Activated CD4-positive, alpha-beta memory T cell treated with anti-CD3 and anti-CD28 coated beads, Interleukin-2, amount 10 ng/mL, durations not matched to agents 7 days and 5 days (primary cell): ENCODE measurements at regions not wholly inside any gene's neighbourhood (a gene's known extent, or its start where the extent isn't known, plus 50 kb on each side); places are given as distances from the start of the nearest gene placed in this dataset.

ENCODE experiments used
- CTCF ChIA-PET: fragments of 350-600 bp; sonication (Branson Sonifier 250); formaldehyde crosslinking; loops from one replicate; lab custom pipeline; 2021; ENCODE audit warnings: antibody characterized with exemption, inconsistent platforms; lab: Charles Lee
- POLR2A ChIA-PET: fragments of 350-600 bp; sonication (Branson Sonifier 250); formaldehyde crosslinking; loops from one replicate; lab custom pipeline; 2021; ENCODE audit warnings: antibody characterized with exemption; lab: Charles Lee
- DNase-seq: peaks from one replicate; pipeline ENCODE4 v3.0.0-alpha.2; 2020
- H3K27ac Mint-ChIP-seq: one replicate; pipeline ENCODE4 v1.8.0; 2021; ENCODE audit warnings: mild to moderate bottlenecking, mixed read lengths
- H3K27me3 Mint-ChIP-seq: one replicate; pipeline ENCODE4 v1.8.0; 2021; ENCODE audit warnings: mixed read lengths
- H3K36me3 Mint-ChIP-seq: one replicate; pipeline ENCODE4 v1.8.0; 2021; ENCODE audit warnings: low read depth, mixed read lengths
- H3K4me1 Mint-ChIP-seq: one replicate; pipeline ENCODE4 v1.8.0; 2021; ENCODE audit warnings: mixed read lengths
- H3K4me3 Mint-ChIP-seq: one replicate; pipeline ENCODE4 v1.8.0; 2021; ENCODE audit warnings: mild to moderate bottlenecking, mixed read lengths
- H3K9me3 Mint-ChIP-seq: one replicate; pipeline ENCODE4 v1.8.0; 2021; ENCODE audit warnings: mixed read lengths

GRCh38 chr17:77316651-77317050, 175.9 kb downstream of the SEC14L1 start:
- Mint-ChIP-seq H3K36me3 (no peaks in the 10 kb centered on the region), H3K9me3 (no peaks in the 10 kb centered on the region), H3K4me3 (no peak overlapping the region), H3K27me3 (no peaks in the 10 kb centered on the region), H3K4me1 (peaks cover 23% of the 10 kb centered on the region), H3K27ac (no peak overlapping the region)
- ChIA-PET POLR2A (no interaction called here), CTCF (interaction anchor here (1.6 kb wide), 1 partner anchor 84 kb away, joined by 6 read pairs; no protein-coding TSS in a partner anchor)
- DNase-seq = no peak

- Mint-ChIP-seq H3K9me3 (no peaks in the 10 kb centered on the region), H3K4me1 (peaks cover 23% of the 10 kb centered on the region), H3K27me3 (no peaks in the 10 kb centered on the region), H3K36me3 (no peaks in the 10 kb centered on the region), H3K27ac (no peak overlapping the region), H3K4me3 (no peak overlapping the region)
- CTCF ChIA-PET = interaction anchor here (1.6 kb wide), 1 partner anchor 83 kb away, joined by 6 read pairs; no protein-coding TSS in a partner anchor
- POLR2A ChIA-PET = no interaction called here
- no peak for DNase-seq
Observed at GRCh38 chr17:77317091-77317750, 176.5 kb downstream of the SEC14L1 start.

- Mint-ChIP-seq H3K27me3 (no peaks in the 10 kb centered on the region), H3K36me3 (no peaks in the 10 kb centered on the region), H3K27ac (no peak overlapping the region), H3K4me1 (peaks cover 23% of the 10 kb centered on the region), H3K4me3 (no peak overlapping the region), H3K9me3 (no peaks in the 10 kb centered on the region)
- ChIA-PET CTCF (no interaction called here), POLR2A (no interaction called here)
- no peak for DNase-seq
Observed at GRCh38 chr17:77318021-77318420, 177.3 kb downstream of the SEC14L1 start.

- no peak overlapping the region for H3K27ac Mint-ChIP-seq
- DNase-seq = no peak
- H3K9me3 Mint-ChIP-seq = no peaks in the 10 kb centered on the region
- ChIA-PET CTCF (no interaction called here), POLR2A (no interaction called here)
- H3K27me3 Mint-ChIP-seq = no peaks in the 10 kb centered on the region
- no peaks in the 10 kb centered on the region for H3K36me3 Mint-ChIP-seq
- no peak overlapping the region for H3K4me3 Mint-ChIP-seq
- peaks cover 28% of the 10 kb centered on the region for H3K4me1 Mint-ChIP-seq
Observed at GRCh38 chr17:77318491-77319210, 177.9 kb downstream of the SEC14L1 start.

GRCh38 chr17:77319211-77320043, 178.7 kb downstream of the SEC14L1 start:
- Mint-ChIP-seq H3K36me3 (no peaks in the 10 kb centered on the region), H3K9me3 (no peaks in the 10 kb centered on the region), H3K27me3 (no peaks in the 10 kb centered on the region), H3K4me3 (peak overlapping the region; percentile 78), H3K4me1 (peaks cover 36% of the 10 kb centered on the region), H3K27ac (peak overlapping the region; percentile 58)
- CTCF ChIA-PET = no interaction called here
- peak; percentile 65 for DNase-seq
- POLR2A ChIA-PET = no interaction called here

GRCh38 chr17:77320044-77320440, 179.3 kb downstream of the SEC14L1 start:
- ChIA-PET CTCF (no interaction called here), POLR2A (no interaction called here)
- H3K27ac Mint-ChIP-seq = no peak overlapping the region
- DNase-seq = no peak
- no peaks in the 10 kb centered on the region for H3K27me3 Mint-ChIP-seq
- peak overlapping the region; percentile 78 for H3K4me3 Mint-ChIP-seq
- H3K4me1 Mint-ChIP-seq = peaks cover 42% of the 10 kb centered on the region
- no peaks in the 10 kb centered on the region for H3K36me3 Mint-ChIP-seq
- no peaks in the 10 kb centered on the region for H3K9me3 Mint-ChIP-seq

GRCh38 chr17:77320485-77321256, 179.9 kb downstream of the SEC14L1 start:
- H3K9me3 Mint-ChIP-seq = no peaks in the 10 kb centered on the region
- no peaks in the 10 kb centered on the region for H3K36me3 Mint-ChIP-seq
- H3K27me3 Mint-ChIP-seq = no peaks in the 10 kb centered on the region
- no peak overlapping the region for H3K27ac Mint-ChIP-seq
- peaks cover 46% of the 10 kb centered on the region for H3K4me1 Mint-ChIP-seq
- CTCF ChIA-PET = no interaction called here
- H3K4me3 Mint-ChIP-seq = peak overlapping the region; percentile 32
- no peak for DNase-seq
- POLR2A ChIA-PET = no interaction called here

GRCh38 chr17:77321649-77322513, 181.1 kb downstream of the SEC14L1 start:
- DNase-seq = no peak
- Mint-ChIP-seq H3K36me3 (no peaks in the 10 kb centered on the region), H3K27me3 (no peaks in the 10 kb centered on the region), H3K4me1 (peaks cover 57% of the 10 kb centered on the region), H3K4me3 (no peak overlapping the region), H3K27ac (no peak overlapping the region), H3K9me3 (no peaks in the 10 kb centered on the region)
- CTCF ChIA-PET = no interaction called here
- POLR2A ChIA-PET = no interaction called here

- ChIA-PET POLR2A (interaction anchor here (0.6 to 0.8 kb wide), 2 partner anchors 54 to 68 kb away, joined by 3 to 4 read pairs; no protein-coding TSS in a partner anchor), CTCF (interaction anchor here (1.0 kb wide), 1 partner anchor 9 kb away, joined by 3 read pairs; no protein-coding TSS in a partner anchor)
- peaks cover 59% of the 10 kb centered on the region for H3K4me1 Mint-ChIP-seq
- no peak for DNase-seq
- H3K4me3 Mint-ChIP-seq = no peak overlapping the region
- no peaks in the 10 kb centered on the region for H3K9me3 Mint-ChIP-seq
- no peaks in the 10 kb centered on the region for H3K36me3 Mint-ChIP-seq
- no peak overlapping the region for H3K27ac Mint-ChIP-seq
- H3K27me3 Mint-ChIP-seq = no peaks in the 10 kb centered on the region
Observed at GRCh38 chr17:77322514-77323412, 182.0 kb downstream of the SEC14L1 start.

- Mint-ChIP-seq H3K36me3 (no peaks in the 10 kb centered on the region), H3K27ac (no peak overlapping the region), H3K27me3 (no peaks in the 10 kb centered on the region), H3K4me3 (no peak overlapping the region), H3K4me1 (peaks cover 60% of the 10 kb centered on the region), H3K9me3 (no peaks in the 10 kb centered on the region)
- ChIA-PET CTCF (interaction anchor here (1.0 kb wide), 1 partner anchor 8 kb away, joined by 3 read pairs; no protein-coding TSS in a partner anchor), POLR2A (interaction anchor here (0.6 to 0.8 kb wide), 2 partner anchors 53 to 67 kb away, joined by 3 to 4 read pairs; no protein-coding TSS in a partner anchor)
- peak; percentile 42 for DNase-seq
Observed at GRCh38 chr17:77323413-77324171, 182.8 kb downstream of the SEC14L1 start.
